Stimulated activated CD8-positive, alpha-beta memory T cell treated with anti-CD3 and anti-CD28 coated beads, Interleukin-15, amount 100 ng/mL, for 24 hours (primary cell): ENCODE measurements at regions not wholly inside any gene's neighbourhood (a gene's known extent, or its start where the extent isn't known, plus 50 kb on each side); places are given as distances from the start of the nearest gene placed in this dataset.

Experiments
- DNase-seq: peaks from one replicate; pipeline ENCODE4 v3.0.0-alpha.2; 2020; ENCODE audit warnings: low read depth

- no peak for DNase-seq
These were observed 99.3 kb downstream of the METRNL start for GRCh38 chr17:83178533-83179304.

DNA sequence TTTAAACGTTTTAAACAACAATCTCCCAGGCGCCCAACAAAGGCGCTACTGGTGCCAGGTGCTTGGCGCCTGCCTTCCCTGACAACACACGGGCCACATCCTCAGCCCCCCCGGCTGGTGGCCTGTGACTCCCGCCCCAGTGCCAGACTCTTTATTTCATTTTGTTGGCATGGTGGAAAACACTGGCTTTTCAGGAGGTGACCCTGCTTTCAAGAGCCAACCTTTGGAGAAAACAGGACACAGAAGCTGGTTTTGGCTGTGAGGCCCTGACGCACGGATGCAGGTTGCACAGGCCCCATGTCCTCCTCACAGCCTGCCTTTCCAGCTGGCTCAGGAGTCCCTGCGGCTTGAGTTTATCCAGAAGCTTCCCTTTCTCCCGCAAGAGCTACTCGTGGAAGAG is 100.0 kb downstream of the METRNL start:
- DNase-seq: no peak

- no peak for DNase-seq
These were observed 100.4 kb downstream of the METRNL start for GRCh38 chr17:83179811-83180210.

DNA sequence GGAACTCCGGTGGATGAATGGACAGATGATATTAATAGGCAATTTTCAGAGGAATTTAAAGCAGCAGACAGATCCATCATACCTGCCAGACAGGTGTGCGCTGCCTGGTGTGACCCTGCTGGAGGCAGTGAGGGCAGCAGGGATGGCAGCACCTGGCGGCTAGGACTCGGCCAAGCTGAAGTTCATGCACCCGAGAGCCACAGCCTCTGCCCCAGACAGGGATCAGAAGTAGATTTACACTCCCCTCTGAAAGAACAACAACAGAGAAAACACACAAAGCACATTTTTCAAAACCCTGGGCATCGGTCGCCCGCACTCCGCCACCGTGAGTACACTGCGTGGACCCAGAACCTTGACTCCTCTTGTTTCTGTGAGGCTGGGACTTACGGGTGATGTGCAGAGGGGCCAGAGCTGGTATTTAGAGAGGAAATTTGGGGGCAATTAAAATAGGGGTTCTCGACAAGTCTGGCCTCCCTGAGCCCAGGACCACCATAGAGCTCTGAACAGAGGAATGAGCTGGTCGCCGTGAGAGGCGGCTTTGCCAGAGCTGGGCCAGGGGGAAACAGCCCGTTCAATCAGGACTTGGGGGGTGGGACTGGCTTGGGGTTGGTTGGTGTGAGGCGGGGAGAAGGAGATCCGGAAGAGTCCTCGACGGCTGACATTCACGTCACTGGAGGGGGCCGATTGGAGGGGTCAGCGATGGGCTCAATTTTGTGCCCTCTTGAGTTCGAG is 101.0 kb downstream of the METRNL start:
- no peak for DNase-seq

DNA sequence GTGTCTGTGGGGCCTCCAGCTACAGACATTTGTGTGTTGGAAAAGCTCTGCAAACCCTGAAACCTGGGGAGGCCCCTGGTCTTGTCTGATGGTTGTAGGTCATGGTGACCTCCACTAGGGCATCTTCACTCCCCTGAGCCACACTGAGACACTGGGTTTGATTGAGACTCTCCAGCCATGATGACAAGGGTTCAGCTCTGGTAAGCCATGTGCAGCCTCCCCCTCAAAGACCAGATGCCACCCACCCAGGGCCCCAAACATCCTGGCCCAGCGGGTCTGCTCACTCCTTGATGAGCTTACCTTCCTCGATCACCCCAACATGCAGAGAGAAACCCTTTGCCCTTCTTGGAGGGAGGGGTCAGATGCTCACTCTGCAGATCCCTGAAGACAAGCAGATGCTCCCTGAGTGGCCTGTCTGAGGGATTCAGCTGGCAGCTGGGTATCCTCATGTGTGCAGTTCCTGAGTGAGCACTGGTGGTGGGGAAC is 101.6 kb downstream of the METRNL start:
- DNase-seq: no peak

GRCh38 chr17:83181991-83182619 is 102.7 kb downstream of the METRNL start:
- DNase-seq: no peak

GRCh38 chr17:83182620-83183101 is 103.3 kb downstream of the METRNL start:
- no peak for DNase-seq

DNA sequence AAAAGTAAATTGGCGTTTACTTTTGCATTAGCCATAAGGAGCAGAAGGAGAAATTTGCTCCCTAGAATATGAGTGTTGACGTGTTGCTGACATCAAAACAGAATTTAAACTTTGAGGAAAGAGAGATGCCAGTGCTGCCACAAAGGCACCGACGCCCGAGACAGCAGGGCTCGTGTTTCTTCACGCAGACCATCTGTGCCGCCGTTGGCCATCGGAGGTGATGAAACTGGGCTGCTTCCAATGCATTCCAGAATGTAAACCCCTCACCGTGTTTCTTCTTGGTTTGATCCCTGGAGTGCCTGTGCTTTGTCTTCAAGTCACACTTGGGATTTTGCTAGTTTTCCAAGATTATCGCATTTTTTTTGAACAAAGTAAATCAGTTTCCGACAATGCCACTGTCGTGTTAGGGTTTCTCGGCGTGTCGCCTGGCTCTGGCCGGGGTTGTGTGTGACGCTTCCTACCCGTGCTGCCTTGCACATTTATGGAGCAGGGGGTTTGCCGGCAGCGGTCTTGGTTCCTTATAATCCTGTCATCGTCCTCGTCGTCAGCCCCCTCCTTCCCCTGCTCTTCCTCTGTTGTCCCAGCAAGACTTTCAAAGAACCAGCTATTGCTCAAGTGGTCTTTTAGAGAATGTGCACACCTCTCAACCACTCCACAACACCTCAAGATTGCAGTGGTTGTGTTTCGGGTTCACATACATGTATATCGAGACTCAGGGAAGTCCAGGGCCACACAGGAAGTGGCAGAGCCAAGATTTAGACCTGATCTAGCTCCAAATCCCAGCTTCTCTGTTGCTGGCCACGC is 103.9 kb downstream of the METRNL start:
- no peak for DNase-seq

GRCh38 chr17:83183951-83184506 is 104.6 kb downstream of the METRNL start:
- DNase-seq: no peak

DNA sequence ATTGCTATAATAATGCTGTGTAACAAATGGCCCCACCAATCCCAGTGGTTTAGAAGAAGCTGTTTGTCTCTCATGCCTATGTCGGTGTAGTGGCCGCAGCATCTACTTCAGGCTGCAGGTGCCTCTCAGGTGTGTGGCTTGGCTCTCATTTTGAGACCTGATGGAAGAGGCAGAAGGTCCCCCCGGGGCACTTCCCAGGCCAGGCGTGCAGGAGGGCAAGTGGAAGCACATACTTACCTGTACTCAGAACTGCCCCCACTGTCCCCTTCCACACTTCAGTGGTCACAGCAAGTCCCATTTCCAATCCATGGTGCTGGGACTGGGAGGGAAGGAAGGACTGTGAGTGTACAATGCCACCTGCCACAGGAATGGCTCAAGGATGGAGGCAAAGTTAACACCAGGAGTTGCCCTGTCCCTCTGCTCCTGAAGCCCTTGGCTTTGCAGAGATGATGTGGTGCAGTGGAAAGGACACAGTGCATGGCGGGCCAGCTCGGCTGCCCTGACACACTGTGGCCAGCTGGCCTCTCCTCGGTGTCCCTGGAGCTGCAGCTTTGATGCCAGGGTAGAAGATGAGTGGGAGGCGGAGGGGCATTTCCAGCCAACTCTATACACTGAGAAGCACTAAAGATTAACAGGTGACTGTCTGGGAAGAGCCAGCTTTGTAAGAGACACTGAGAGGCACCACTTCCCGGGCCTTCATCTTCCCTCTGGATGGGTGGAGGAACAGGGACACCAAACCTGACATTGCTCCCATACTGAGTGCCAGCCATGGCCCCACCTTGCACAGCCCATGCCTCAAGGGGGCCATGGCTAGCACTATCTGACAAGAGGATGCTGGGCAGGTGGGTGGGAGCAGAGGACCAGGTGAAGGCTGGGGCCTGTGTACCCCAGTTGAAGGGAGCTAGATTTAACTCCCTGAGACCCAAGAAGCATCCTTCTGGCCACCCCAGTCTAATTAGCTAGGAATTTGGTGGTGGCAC is 105.9 kb downstream of the METRNL start:
- DNase-seq: no peak

- DNase-seq: no peak
These were observed 106.8 kb downstream of the METRNL start for GRCh38 chr17:83186226-83186625.

- DNase-seq: no peak
These were observed 107.5 kb downstream of the METRNL start for GRCh38 chr17:83186751-83187421.

- DNase-seq: no peak
These were observed 108.4 kb downstream of the METRNL start for GRCh38 chr17:83187782-83188311.

GRCh38 chr17:83189044-83190003 is 109.9 kb downstream of the METRNL start:
- no peak for DNase-seq

GRCh38 chr17:83190004-83190385 is 110.6 kb downstream of the METRNL start:
- no peak for DNase-seq

DNA sequence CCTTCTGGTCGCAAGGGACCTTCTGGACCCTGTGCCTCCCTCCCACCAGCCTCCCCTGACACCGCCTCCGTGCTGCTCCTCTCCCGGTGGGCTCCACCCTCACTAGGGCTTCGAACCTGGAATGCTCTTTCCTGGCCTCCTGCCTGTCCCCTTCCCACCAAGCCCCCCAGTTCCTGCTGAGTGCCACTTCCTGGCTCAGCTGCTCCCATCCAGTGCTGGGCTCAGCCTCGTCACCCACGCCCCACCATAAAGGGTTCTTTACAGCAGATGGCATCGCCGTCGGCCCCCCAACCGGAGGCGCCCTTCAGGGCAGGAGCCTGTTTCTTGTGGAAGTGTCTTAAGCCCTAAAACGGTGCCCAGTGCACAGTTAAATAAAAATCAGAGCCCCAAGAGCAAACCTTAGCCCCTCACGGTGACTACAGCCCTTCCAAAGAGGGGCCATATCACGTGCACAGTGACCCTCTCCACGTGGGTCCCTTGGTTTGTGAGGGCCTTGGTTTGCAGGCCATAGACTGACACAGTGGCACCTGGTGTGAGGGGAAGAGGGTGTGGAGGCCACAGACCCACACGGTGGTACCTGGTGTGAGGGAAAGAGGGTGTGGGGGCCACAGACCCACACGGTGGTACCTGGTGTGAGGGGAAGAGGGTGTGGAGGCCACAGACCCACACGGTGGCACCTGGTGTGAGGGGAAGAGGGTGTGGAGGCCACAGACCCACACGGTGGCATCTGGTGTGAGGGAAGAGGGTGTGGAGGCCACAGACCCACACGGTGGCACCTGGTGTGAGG is 111.4 kb downstream of the METRNL start:
- DNase-seq: no peak

- no peak for DNase-seq
These were observed 112.2 kb downstream of the METRNL start for GRCh38 chr17:83191388-83192160.
